SK-N-MC (cell line): ENCODE measurements at regions not wholly inside any gene's neighbourhood (a gene's known extent, or its start where the extent isn't known, plus 50 kb on each side); places are given as distances from the start of the nearest gene placed in this dataset.

Source experiments
- EZH2 ChIP-seq: fragments of 200-600 bp; sonication (generic); IDR thresholded peaks from one replicate; pipeline ENCODE4 v1.6.1; 2017; ENCODE audit warnings: antibody characterized with exemption
- POLR2AphosphoS5 ChIP-seq: IDR thresholded peaks from 2 replicates; pipeline ENCODE4 v1.6.1; 2012; ENCODE audit warnings: mild to moderate bottlenecking, low read depth, low read length, borderline replicate concordance

DNA sequence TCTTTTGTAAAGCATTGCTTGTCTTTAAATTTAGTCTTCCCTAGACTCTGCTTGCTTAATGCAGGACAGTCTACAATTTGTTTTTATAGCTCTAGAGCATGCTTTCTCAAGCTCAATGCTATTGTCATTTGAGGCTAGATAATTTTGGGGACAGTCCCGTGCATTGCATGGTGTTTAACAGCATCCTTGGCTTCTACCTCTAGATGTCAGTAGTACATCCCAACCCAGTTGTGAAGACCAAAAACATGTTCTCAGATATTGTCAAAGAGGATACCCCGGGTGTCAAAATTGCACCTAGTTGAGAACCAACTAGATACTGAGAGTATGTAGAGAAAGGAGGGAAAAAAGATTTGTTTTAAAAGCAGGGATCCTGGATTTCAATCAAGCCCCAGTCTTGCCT, 277.5 kb downstream of the CEMIP2 start:
- no peak for TF ChIP-seq POLR2AphosphoS5
- TF ChIP-seq EZH2, result no peak
